Lung (tissue), 11 donors: ENCODE measurements at regions not wholly inside any gene's neighbourhood (a gene's known extent, or its start where the extent isn't known, plus 50 kb on each side); places are given as distances from the start of the nearest gene placed in this dataset.

Experiments
- ATAC-seq: fragments of 200-7000 bp; cut with Tn5 transposase; one replicate; pipeline ENCODE4 v1.9.1; 2020; ENCODE audit warnings: moderate number of reproducible peaks; ENCODE audit not compliant: insufficient read depth, low FRiP score
- DNase-seq, 3 donors: peaks; one replicate each; pipeline ENCODE4 v3.0.0-alpha.2; 2013 to 2017
- H3K27ac ChIP-seq, 2 donors: one replicate each; pipeline ENCODE4 v1.5.1; 2013; ENCODE audit warnings: mild to moderate bottlenecking in 2 of 2, moderate library complexity in 2 of 2, control low read depth in 1 of 2, inconsistent platforms in 1 of 2, low read depth in 1 of 2, low read length in 1 of 2
- H3K27me3 ChIP-seq, 3 donors: one replicate each; pipeline ENCODE4 v1.5.1; 2013; ENCODE audit warnings: low read length in 2 of 3; ENCODE audit not compliant: control insufficient read depth in 3 of 3, insufficient read depth in 3 of 3
- H3K36me3 ChIP-seq, 4 donors: one replicate each; pipeline ENCODE4 v1.5.1; 2013; ENCODE audit warnings: low read length in 4 of 4, mild to moderate bottlenecking in 1 of 4, moderate library complexity in 1 of 4; ENCODE audit not compliant: control insufficient read depth in 4 of 4, insufficient read depth in 4 of 4
- H3K4me1 ChIP-seq, 5 donors: one replicate each; pipeline ENCODE4 v1.5.1; 2013; ENCODE audit warnings: low read length in 5 of 5, mild to moderate bottlenecking in 2 of 5, moderate library complexity in 1 of 5; ENCODE audit not compliant: control insufficient read depth in 5 of 5, insufficient read depth in 5 of 5
- H3K4me3 ChIP-seq: one replicate; pipeline ENCODE4 v1.5.1; 2013; ENCODE audit warnings: mild to moderate bottlenecking, control low read depth, moderate library complexity
- H3K9ac ChIP-seq, 2 donors: one replicate each; pipeline ENCODE4 v1.5.1; 2013; ENCODE audit warnings: low read length in 2 of 2, control low read depth in 1 of 2; ENCODE audit not compliant: insufficient read depth in 1 of 2
- H3K9me3 ChIP-seq, 4 donors: one replicate each; pipeline ENCODE4 v1.5.1; 2013; ENCODE audit warnings: low read length in 3 of 4, mild to moderate bottlenecking in 1 of 4, moderate library complexity in 1 of 4; ENCODE audit not compliant: control insufficient read depth in 4 of 4, insufficient read depth in 3 of 4
- CTCF ChIP-seq: IDR thresholded peaks from 2 replicates; pipeline ENCODE4 v1.5.1; 2012; ENCODE audit warnings: mild to moderate bottlenecking; ENCODE audit errors: control extremely low read depth, extremely low read depth
- WGBS, 2 donors: extraction: QIAGEN DNeasy Blood & Tissue Kit; methylation state at CpG; one replicate each; pipeline ENCODE4 v1.1.7; 2013; 5-methylcytosine and 5-hydroxymethylcytosine counted together
- donor health status: control.
- donor health status: control.
- donor health status: Bipolar disorder and iron deficiency.
- donor health status: healthy.
- donor health status: DM: yes; HTN: yes; CAD: no.

GRCh38 chr6:37093728-37094069 lies 76.3 kb upstream of the PIM1 start:
- Histone ChIP-seq H3K4me1 (no peaks in the 10 kb centered on the region), H3K27me3 (no peaks in the 10 kb centered on the region), H3K36me3 (no peaks in the 10 kb centered on the region), H3K4me3 (no peak overlapping the region), H3K27ac (no peak overlapping the region), H3K9ac (no peak overlapping the region), H3K9me3 (no peaks in the 10 kb centered on the region)
- ATAC-seq = no peak
- WGBS, 2 donors = 78% methylated on average over 6 of the region's 6 CpGs
- no peak for DNase-seq
- TF ChIP-seq CTCF = no peak

GRCh38 chr6:37095997-37096396 lies 74.0 kb upstream of the PIM1 start:
- ATAC-seq (no peak), DNase-seq (no peak)
- Histone ChIP-seq H3K9me3 (no peaks in the 10 kb centered on the region), H3K4me1 (no peaks in the 10 kb centered on the region), H3K4me3 (no peak overlapping the region), H3K27ac (no peak overlapping the region), H3K36me3 (no peaks in the 10 kb centered on the region), H3K27me3 (no peaks in the 10 kb centered on the region), H3K9ac (no peak overlapping the region)
- TF ChIP-seq CTCF = no peak
- 75 to 87% methylated on average over 1 of the region's 1 CpG for WGBS, 2 donors

- H3K9me3 ChIP-seq = no peaks in the 10 kb centered on the region
- TF ChIP-seq CTCF = no peak
- no peak overlapping the region for H3K4me3 ChIP-seq
- ATAC-seq (no peak), DNase-seq (no peak)
- H3K36me3 ChIP-seq = no peaks in the 10 kb centered on the region
- H3K9ac ChIP-seq = no peak overlapping the region
- no peak overlapping the region for H3K27ac ChIP-seq
- 90 to 95% methylated on average over 4 of the region's 4 CpGs for WGBS, 2 donors
- no peaks in the 10 kb centered on the region for H3K27me3 ChIP-seq
- peaks cover 0 to 5% (median 0%) of the 10 kb centered on the region in 5 donors for H3K4me1 ChIP-seq
Measured at GRCh38 chr6:37097335-37097734, 72.6 kb upstream of the PIM1 start.

- Histone ChIP-seq H3K36me3 (no peaks in the 10 kb centered on the region), H3K27me3 (no peaks in the 10 kb centered on the region), H3K27ac (no peak overlapping the region), H3K9ac (no peak overlapping the region), H3K4me3 (no peak overlapping the region), H3K4me1 (peaks cover 4 to 19% (median 4%) of the 10 kb centered on the region in 5 donors), H3K9me3 (no peaks in the 10 kb centered on the region)
- WGBS, 2 donors = 62 to 67% methylated on average over 2 of the region's 2 CpGs
- DNase-seq = no peak
- TF ChIP-seq CTCF = no peak
- no peak for ATAC-seq
Measured at GRCh38 chr6:37099442-37099841, 70.5 kb upstream of the PIM1 start.
